Natural killer cell (primary cell): ENCODE measurements at regions not wholly inside any gene's neighbourhood (a gene's known extent, or its start where the extent isn't known, plus 50 kb on each side); places are given as distances from the start of the nearest gene placed in this dataset.

Source experiments
- ATAC-seq, 3 donors: fragments of 150-1000 bp in 2 of 3; fragments of 200-7000 bp in 1 of 3; cut with Tn5 transposase; 1 replicate in 1 of 3; 2 replicates in 2 of 3; pipeline ENCODE4 v1.10.0; 2021; ENCODE audit warnings: mild to moderate bottlenecking in 2 of 3, moderate library complexity in 2 of 3
- DNase-seq, 2 donors: peaks; one replicate each; pipeline versions ENCODE4 v3.0.0 to v3.0.0-alpha.2; 2013 to 2021; ENCODE audit warnings: mixed read lengths in 1 of 2
- H3K27ac ChIP-seq: one replicate; pipeline ENCODE4 v1.5.1; 2013; ENCODE audit warnings: mild to moderate bottlenecking, low read length
- H3K27me3 ChIP-seq: one replicate; pipeline ENCODE4 v1.6.1; 2013; ENCODE audit warnings: low read length; ENCODE audit not compliant: control insufficient read depth, insufficient read depth
- H3K36me3 ChIP-seq: one replicate; pipeline ENCODE4 v1.6.1; 2013; ENCODE audit warnings: low read length; ENCODE audit not compliant: control insufficient read depth, insufficient read depth
- H3K4me1 ChIP-seq: one replicate; pipeline ENCODE4 v1.6.1; 2013; ENCODE audit warnings: low read length; ENCODE audit not compliant: control insufficient read depth, insufficient read depth
- H3K4me3 ChIP-seq: one replicate; pipeline ENCODE4 v1.5.1; 2013; ENCODE audit warnings: low read length
- H3K9me3 ChIP-seq: one replicate; pipeline ENCODE4 v1.6.1; 2013; ENCODE audit warnings: low read length; ENCODE audit not compliant: control insufficient read depth, insufficient read depth
- H3K27ac Mint-ChIP-seq, 2 donors: one replicate each; pipeline ENCODE4 v1.8.0; 2022; ENCODE audit warnings: mild to moderate bottlenecking in 2 of 2, mixed read lengths in 2 of 2, moderate library complexity in 1 of 2
- H3K27me3 Mint-ChIP-seq, 2 donors: one replicate each; pipeline ENCODE4 v1.8.0; 2022; ENCODE audit warnings: low read depth in 2 of 2, mixed read lengths in 2 of 2
- H3K36me3 Mint-ChIP-seq: one replicate; pipeline ENCODE4 v1.8.0; 2022; ENCODE audit warnings: mixed read lengths
- H3K4me1 Mint-ChIP-seq, 2 donors: one replicate each; pipeline ENCODE4 v1.8.0; 2022; ENCODE audit warnings: mixed read lengths in 2 of 2
- H3K4me3 Mint-ChIP-seq: one replicate; pipeline ENCODE4 v1.8.0; 2022; ENCODE audit warnings: mild to moderate bottlenecking, moderate library complexity, mixed read lengths
- H3K9me3 Mint-ChIP-seq, 2 donors: one replicate each; pipeline ENCODE4 v1.8.0; 2022; ENCODE audit warnings: mixed read lengths in 2 of 2
- WGBS: methylation state at CpG from one replicate; pipeline ENCODE4 v1.1.7; 2013; ENCODE audit warnings: missing lambda C conversion rate; ENCODE audit not compliant: insufficient coverage; 5-methylcytosine and 5-hydroxymethylcytosine counted together
- intact Hi-C: fragments of 100-400 bp; cut with micrococcal nuclease; formaldehyde crosslinking; loops from one replicate; pipeline ENCODE4 v1.14.2; 2022
- TF ChIP-seq, protein P1 (sequence below): fragments of 200-600 bp; IDR thresholded peaks from one replicate; pipeline ENCODE4 v1.8.0; 2022; ENCODE audit warnings: antibody characterized with exemption

DNA sequence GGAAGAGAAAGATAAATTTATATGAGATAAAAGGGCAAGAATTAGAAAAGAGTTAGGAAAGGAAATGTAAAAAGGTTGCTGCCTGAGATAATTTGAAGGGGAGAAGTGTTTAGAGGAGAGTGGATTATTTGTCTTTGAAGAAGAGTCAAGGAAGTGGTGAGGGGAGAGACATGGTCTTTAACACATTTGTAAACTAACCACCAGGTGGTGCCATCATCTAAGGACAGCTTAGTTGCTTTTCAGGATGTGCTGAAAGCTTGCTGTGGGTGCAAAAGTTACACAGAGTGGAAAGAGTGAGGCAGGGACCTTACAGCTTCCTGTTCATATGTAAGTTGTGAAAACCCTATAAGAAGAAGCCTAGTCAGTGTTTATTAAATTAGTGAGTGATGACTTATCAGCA, 114.1 kb upstream of the DNAJC19 start:
- Histone ChIP-seq H3K27ac (no peak overlapping the region), H3K36me3 (no peaks in the 10 kb centered on the region), H3K4me3 (no peak overlapping the region), H3K4me1 (no peaks in the 10 kb centered on the region), H3K27me3 (no peaks in the 10 kb centered on the region), H3K9me3 (no peaks in the 10 kb centered on the region)
- Mint-ChIP-seq H3K4me3 (no peak overlapping the region), H3K27me3 (no peaks in the 10 kb centered on the region), H3K36me3 (peaks cover 7% of the 10 kb centered on the region), H3K9me3 (peaks cover 16 to 17% of the 10 kb centered on the region in 2 donors), H3K4me1 (no peaks in the 10 kb centered on the region), H3K27ac (no peak overlapping the region)
- DNase-seq (peak in 1 of 2 donors; percentile 1), ATAC-seq (no peak)
- intact Hi-C loops = no loop called here
- TF ChIP-seq, protein P1, sequence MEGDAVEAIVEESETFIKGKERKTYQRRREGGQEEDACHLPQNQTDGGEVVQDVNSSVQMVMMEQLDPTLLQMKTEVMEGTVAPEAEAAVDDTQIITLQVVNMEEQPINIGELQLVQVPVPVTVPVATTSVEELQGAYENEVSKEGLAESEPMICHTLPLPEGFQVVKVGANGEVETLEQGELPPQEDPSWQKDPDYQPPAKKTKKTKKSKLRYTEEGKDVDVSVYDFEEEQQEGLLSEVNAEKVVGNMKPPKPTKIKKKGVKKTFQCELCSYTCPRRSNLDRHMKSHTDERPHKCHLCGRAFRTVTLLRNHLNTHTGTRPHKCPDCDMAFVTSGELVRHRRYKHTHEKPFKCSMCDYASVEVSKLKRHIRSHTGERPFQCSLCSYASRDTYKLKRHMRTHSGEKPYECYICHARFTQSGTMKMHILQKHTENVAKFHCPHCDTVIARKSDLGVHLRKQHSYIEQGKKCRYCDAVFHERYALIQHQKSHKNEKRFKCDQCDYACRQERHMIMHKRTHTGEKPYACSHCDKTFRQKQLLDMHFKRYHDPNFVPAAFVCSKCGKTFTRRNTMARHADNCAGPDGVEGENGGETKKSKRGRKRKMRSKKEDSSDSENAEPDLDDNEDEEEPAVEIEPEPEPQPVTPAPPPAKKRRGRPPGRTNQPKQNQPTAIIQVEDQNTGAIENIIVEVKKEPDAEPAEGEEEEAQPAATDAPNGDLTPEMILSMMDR = no peak

DNA sequence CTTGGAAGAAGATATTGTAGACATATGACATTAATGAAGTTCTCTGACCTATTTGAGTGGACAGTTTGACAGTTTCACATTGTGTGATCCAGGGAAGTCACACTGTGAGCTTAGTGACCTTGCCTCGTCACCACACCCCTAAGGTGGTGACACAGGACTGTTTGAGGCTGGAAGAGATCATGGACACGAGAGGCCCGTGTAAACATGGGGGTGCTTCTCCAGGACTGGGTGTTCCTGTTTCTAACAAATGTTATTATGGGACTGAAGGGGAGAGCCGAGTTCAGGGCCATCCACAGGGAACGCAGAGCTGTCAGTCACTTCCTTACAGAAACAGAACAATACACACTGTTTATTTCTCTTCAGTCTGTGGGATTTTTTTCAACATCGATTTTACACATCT, 96.5 kb upstream of the DNAJC19 start:
- Histone ChIP-seq H3K4me3 (no peak overlapping the region), H3K9me3 (peaks cover 4% of the 10 kb centered on the region), H3K4me1 (no peaks in the 10 kb centered on the region), H3K27me3 (no peaks in the 10 kb centered on the region), H3K27ac (no peak overlapping the region), H3K36me3 (no peaks in the 10 kb centered on the region)
- H3K4me1 Mint-ChIP-seq = no peaks in the 10 kb centered on the region
- DNase-seq = no peak
- TF ChIP-seq, protein P1 = no peak
- no peak overlapping the region for H3K27ac Mint-ChIP-seq
- H3K9me3 Mint-ChIP-seq = peaks cover 15 to 22% of the 10 kb centered on the region in 2 donors
- intact Hi-C loops = no loop called here
- H3K36me3 Mint-ChIP-seq = no peaks in the 10 kb centered on the region
- no peaks in the 10 kb centered on the region for H3K27me3 Mint-ChIP-seq
- H3K4me3 Mint-ChIP-seq = no peak overlapping the region
- WGBS = 60% methylated on average over 6 of the region's 6 CpGs
- ATAC-seq = no peak

DNA sequence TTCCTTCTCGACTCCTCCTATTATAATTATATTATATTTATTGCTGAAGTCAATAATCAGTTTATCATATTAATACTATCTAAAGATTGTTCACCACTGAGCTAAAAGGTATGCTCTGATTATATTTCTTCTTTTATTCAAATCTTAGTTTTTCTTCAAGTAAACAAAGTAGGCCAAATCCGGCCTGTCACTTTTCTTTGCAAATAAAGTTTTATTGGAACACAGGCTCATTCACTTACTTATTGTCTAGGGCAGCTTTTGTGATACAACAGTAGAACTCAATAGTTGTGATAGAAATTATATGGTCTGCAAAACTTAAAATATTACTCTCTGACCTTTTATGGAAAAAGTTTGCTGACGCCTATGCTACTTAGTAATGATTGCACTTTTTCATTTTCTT, 92.4 kb upstream of the DNAJC19 start:
- no CpG with 5 or more reads among the region's 3 CpGs for WGBS
- Histone ChIP-seq H3K36me3 (no peaks in the 10 kb centered on the region), H3K9me3 (peaks cover 3% of the 10 kb centered on the region), H3K4me3 (no peak overlapping the region), H3K27me3 (no peaks in the 10 kb centered on the region), H3K27ac (no peak overlapping the region), H3K4me1 (no peaks in the 10 kb centered on the region)
- TF ChIP-seq, protein P1 = no peak
- Mint-ChIP-seq H3K36me3 (no peaks in the 10 kb centered on the region), H3K4me3 (no peak overlapping the region), H3K4me1 (no peaks in the 10 kb centered on the region), H3K27me3 (no peaks in the 10 kb centered on the region), H3K27ac (no peak overlapping the region), H3K9me3 (peaks cover 8 to 14% of the 10 kb centered on the region in 2 donors)
- intact Hi-C loops = no loop called here
- ATAC-seq (no peak), DNase-seq (no peak)

DNA sequence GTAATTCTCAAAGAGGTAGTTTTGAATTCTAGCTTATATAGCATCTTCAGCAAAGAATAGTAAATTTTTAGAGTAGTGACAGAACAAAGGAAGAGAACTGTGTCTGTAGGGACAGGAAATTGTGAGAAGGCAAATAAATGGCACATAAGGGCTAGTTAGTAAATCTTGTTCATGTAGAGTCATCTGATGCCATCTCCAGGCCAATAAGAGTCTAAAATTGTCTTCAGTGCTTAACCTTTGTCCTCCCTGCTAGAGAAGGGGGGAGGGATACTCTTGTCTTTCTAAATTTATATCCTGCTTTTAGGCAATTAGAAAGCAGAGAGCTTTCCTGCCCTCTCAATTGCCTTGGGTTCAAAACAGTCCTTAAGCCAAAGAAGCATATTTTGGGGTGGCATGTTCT, 87.0 kb upstream of the DNAJC19 start:
- Histone ChIP-seq H3K36me3 (no peaks in the 10 kb centered on the region), H3K9me3 (peaks cover 3% of the 10 kb centered on the region), H3K27ac (no peak overlapping the region), H3K27me3 (no peaks in the 10 kb centered on the region), H3K4me1 (no peaks in the 10 kb centered on the region), H3K4me3 (no peak overlapping the region)
- no peak for ATAC-seq
- H3K9me3 Mint-ChIP-seq = peaks cover 14 to 27% of the 10 kb centered on the region in 2 donors
- peaks cover 10% of the 10 kb centered on the region for H3K36me3 Mint-ChIP-seq
- TF ChIP-seq, protein P1 = no peak
- no peaks in the 10 kb centered on the region for H3K4me1 Mint-ChIP-seq
- DNase-seq = no peak
- H3K27me3 Mint-ChIP-seq = no peaks in the 10 kb centered on the region
- H3K27ac Mint-ChIP-seq = no peak overlapping the region
- no peak overlapping the region for H3K4me3 Mint-ChIP-seq
- intact Hi-C loops = no loop called here
